Aorta (tissue), 5 donors: ENCODE measurements at regions not wholly inside any gene's neighbourhood (a gene's known extent, or its start where the extent isn't known, plus 50 kb on each side); places are given as distances from the start of the nearest gene placed in this dataset.
A peak's percentile ranks its signal among the peaks of the same experiment; 100 is the strongest.

ENCODE experiments used
- ATAC-seq: fragments of 200-7000 bp; cut with Tn5 transposase; one replicate; pipeline ENCODE4 v1.9.1; 2022; ENCODE audit warnings: moderate library complexity; ENCODE audit not compliant: low FRiP score
- DNase-seq, 2 donors: peaks; one replicate each; pipeline ENCODE4 v3.0.0-alpha.2; 2020
- H3K27ac ChIP-seq, 2 donors: one replicate each; pipeline ENCODE4 v1.5.1; 2013; ENCODE audit warnings: low read length in 2 of 2, mild to moderate bottlenecking in 2 of 2, moderate library complexity in 2 of 2, control low read depth in 1 of 2, inconsistent platforms in 1 of 2, low read depth in 1 of 2
- H3K27me3 ChIP-seq, 2 donors: one replicate each; pipeline ENCODE4 v1.6.1; 2013; ENCODE audit warnings: control low read depth in 1 of 2, low read length in 1 of 2, mild to moderate bottlenecking in 1 of 2, moderate library complexity in 1 of 2; ENCODE audit not compliant: insufficient read depth in 2 of 2, control insufficient read depth in 1 of 2
- H3K36me3 ChIP-seq, 2 donors: one replicate each; pipeline ENCODE4 v1.6.1; 2013; ENCODE audit warnings: control low read depth in 1 of 2, low read length in 1 of 2, mild to moderate bottlenecking in 1 of 2; ENCODE audit not compliant: insufficient read depth in 2 of 2, control insufficient read depth in 1 of 2
- H3K4me1 ChIP-seq, 2 donors: one replicate each; pipeline ENCODE4 v1.6.1; 2013; ENCODE audit warnings: low read length in 2 of 2, control low read depth in 1 of 2, mild to moderate bottlenecking in 1 of 2, moderate library complexity in 1 of 2; ENCODE audit not compliant: insufficient read depth in 2 of 2, control insufficient read depth in 1 of 2
- H3K4me3 ChIP-seq, 2 donors: one replicate each; pipeline ENCODE4 v1.5.1; 2013; ENCODE audit warnings: low read length in 2 of 2, control low read depth in 1 of 2, mild to moderate bottlenecking in 1 of 2
- H3K9me3 ChIP-seq: one replicate; pipeline ENCODE4 v1.6.1; 2013; ENCODE audit warnings: mild to moderate bottlenecking, low read length; ENCODE audit not compliant: control insufficient read depth
- WGBS, 2 donors: extraction: QIAGEN DNeasy Blood & Tissue Kit; methylation state at CpG; one replicate each; pipeline ENCODE4 v1.1.7; 2013; 5-methylcytosine and 5-hydroxymethylcytosine counted together
- intact Hi-C, 2 donors: fragments of 100-400 bp; cut with DNase I; formaldehyde crosslinking; loops; one replicate each; pipeline versions ENCODE4 v1.14.2 to v1.15.0; 2022
- donor health status: healthy with polysubstance abuse.
- donor health status: Bipolar disorder and iron deficiency.
- donor health status: DM: no; HTN: no; CAD: no.
- donor health status: DM: no; HTN: no; CAD: no.
- donor health status: DM: yes; HTN: yes; CAD: no.

- ATAC-seq, result no peak
- Histone ChIP-seq H3K36me3 (no peaks in the 10 kb centered on the region), H3K27ac (no peak overlapping the region), H3K9me3 (no peaks in the 10 kb centered on the region), H3K4me3 (no peak overlapping the region), H3K4me1 (no peaks in the 10 kb centered on the region), H3K27me3 (no peaks in the 10 kb centered on the region)
- intact Hi-C loops, result no loop called here
- no peak for DNase-seq
These were observed 1241.6 kb upstream of the USP15 start for GRCh38 chr12:61018571-61018970.

GRCh38 chr12:61023231-61023630, 1237.0 kb upstream of the USP15 start:
- intact Hi-C loops, result no loop called here
- ATAC-seq, result no peak

GRCh38 chr12:61029516-61029915, 1230.7 kb upstream of the USP15 start:
- ATAC-seq (no peak), DNase-seq (no peak)
- H3K27me3 ChIP-seq, result no peaks in the 10 kb centered on the region
- 72 to 76% methylated on average over 1 of the region's 1 CpG for WGBS, 2 donors
- H3K27ac ChIP-seq, result no peak overlapping the region
- intact Hi-C loops, result no loop called here
- H3K9me3 ChIP-seq, result no peaks in the 10 kb centered on the region
- H3K4me3 ChIP-seq, result no peak overlapping the region
- no peaks in the 10 kb centered on the region for H3K4me1 ChIP-seq
- no peaks in the 10 kb centered on the region for H3K36me3 ChIP-seq

More at GRCh38 chr12:61023231-61023630, 1237.0 kb upstream of the USP15 start:
- no peaks in the 10 kb centered on the region for H3K27me3 ChIP-seq
- DNase-seq, result peak in 1 of 2 donors; percentile 49
- no peaks in the 10 kb centered on the region for H3K4me1 ChIP-seq
- no peak overlapping the region for H3K4me3 ChIP-seq
- no peak overlapping the region for H3K27ac ChIP-seq
- no peaks in the 10 kb centered on the region for H3K36me3 ChIP-seq
- 82 to 84% methylated on average over 15 of the region's 15 CpGs for WGBS, 2 donors
- H3K9me3 ChIP-seq, result no peaks in the 10 kb centered on the region

- intact Hi-C loops, result no loop called here
- Histone ChIP-seq H3K27ac (no peak overlapping the region), H3K9me3 (no peaks in the 10 kb centered on the region), H3K36me3 (no peaks in the 10 kb centered on the region), H3K27me3 (no peaks in the 10 kb centered on the region), H3K4me3 (no peak overlapping the region), H3K4me1 (no peaks in the 10 kb centered on the region)
- ATAC-seq, result no peak
- no peak for DNase-seq
- 86 to 87% methylated on average over 1 of the region's 1 CpG for WGBS, 2 donors
These were observed 1222.4 kb upstream of the USP15 start for GRCh38 chr12:61037792-61038191.

GRCh38 chr12:61043838-61044237, 1216.4 kb upstream of the USP15 start:
- Histone ChIP-seq H3K9me3 (no peaks in the 10 kb centered on the region), H3K36me3 (no peaks in the 10 kb centered on the region), H3K27ac (no peak overlapping the region), H3K4me1 (no peaks in the 10 kb centered on the region), H3K27me3 (no peaks in the 10 kb centered on the region), H3K4me3 (no peak overlapping the region)
- intact Hi-C loops, result no loop called here
- WGBS, 2 donors, result 79 to 89% methylated on average over 3 of the region's 3 CpGs
- no peak for ATAC-seq
- DNase-seq, result no peak

- WGBS, 2 donors, result 36 to 50% methylated on average over 3 of the region's 3 CpGs
- DNase-seq, result no peak
- no peaks in the 10 kb centered on the region for H3K36me3 ChIP-seq
- intact Hi-C loops, result no loop called here
- no peak overlapping the region for H3K4me3 ChIP-seq
- ATAC-seq, result no peak
- no peaks in the 10 kb centered on the region for H3K9me3 ChIP-seq
- no peaks in the 10 kb centered on the region for H3K27me3 ChIP-seq
- H3K4me1 ChIP-seq, result no peaks in the 10 kb centered on the region
- H3K27ac ChIP-seq, result no peak overlapping the region
These were observed 1215.4 kb upstream of the USP15 start for GRCh38 chr12:61044766-61045165.

GRCh38 chr12:61070640-61071414, 1189.4 kb upstream of the USP15 start:
- Histone ChIP-seq H3K9me3 (no peaks in the 10 kb centered on the region), H3K36me3 (no peaks in the 10 kb centered on the region), H3K4me1 (peaks cover 0 to 3% of the 10 kb centered on the region in 2 donors), H3K27me3 (no peaks in the 10 kb centered on the region), H3K27ac (no peak overlapping the region), H3K4me3 (no peak overlapping the region)
- no peak for ATAC-seq
- no peak for DNase-seq
- intact Hi-C loops, result no loop called here
- WGBS, 2 donors, result 68 to 69% methylated on average over 3 of the region's 3 CpGs

- intact Hi-C loops, result no loop called here
These were observed 1187.5 kb upstream of the USP15 start for GRCh38 chr12:61072717-61073116.

GRCh38 chr12:61095111-61095510, 1165.1 kb upstream of the USP15 start:
- Histone ChIP-seq H3K4me3 (no peak overlapping the region), H3K36me3 (no peaks in the 10 kb centered on the region), H3K9me3 (no peaks in the 10 kb centered on the region), H3K27me3 (no peaks in the 10 kb centered on the region), H3K27ac (no peak overlapping the region), H3K4me1 (no peaks in the 10 kb centered on the region)
- ATAC-seq (no peak), DNase-seq (no peak)
- intact Hi-C loops, result no loop called here
- 25 to 28% methylated on average over 2 of the region's 2 CpGs for WGBS, 2 donors

More at GRCh38 chr12:61072717-61073116, 1187.5 kb upstream of the USP15 start:
- no peaks in the 10 kb centered on the region for H3K27me3 ChIP-seq
- no peaks in the 10 kb centered on the region for H3K9me3 ChIP-seq
- no peak overlapping the region for H3K4me3 ChIP-seq
- DNase-seq, result no peak
- H3K4me1 ChIP-seq, result peaks cover 0 to 3% of the 10 kb centered on the region in 2 donors
- no peaks in the 10 kb centered on the region for H3K36me3 ChIP-seq
- ATAC-seq, result no peak
- no peak overlapping the region for H3K27ac ChIP-seq
